GM18867 (cell line): ENCODE measurements at regions not wholly inside any gene's neighbourhood (a gene's known extent, or its start where the extent isn't known, plus 50 kb on each side); places are given as distances from the start of the nearest gene placed in this dataset.
A peak's percentile ranks its signal among the peaks of the same experiment; 100 is the strongest.
"Not testable (repeated sequence)": the region's sequence is repeated elsewhere in the genome, so short reads cannot be mapped to it uniquely, and the experiment has no call there.

Experiments used
- ATAC-seq: cut with Tn5 transposase; IDR thresholded peaks from one replicate; pipeline ENCODE4 v1.9.1; 2021; ENCODE audit warnings: mild to moderate bottlenecking, moderate library complexity; ENCODE audit not compliant: unreplicated experiment

GRCh38 chr4:86521373-86521969, 72.6 kb upstream of the PTPN13 start:
- peak; percentile 40 for ATAC-seq

- ATAC-seq, result no peak
Measured at GRCh38 chr4:86522349-86522748, 71.8 kb upstream of the PTPN13 start.

- no peak for ATAC-seq
Measured at GRCh38 chr4:86523333-86523732, 70.8 kb upstream of the PTPN13 start.

- not testable (repeated sequence) for ATAC-seq
Measured at GRCh38 chr4:86527713-86528112, 66.4 kb upstream of the PTPN13 start.

- no peak for ATAC-seq
Measured at GRCh38 chr4:86529436-86529835, 64.7 kb upstream of the PTPN13 start.

GRCh38 chr4:86530183-86530582, 63.9 kb upstream of the PTPN13 start:
- no peak for ATAC-seq

- ATAC-seq, result no peak
Measured at GRCh38 chr4:86531440-86531839, 62.7 kb upstream of the PTPN13 start.

- no peak for ATAC-seq
Measured at GRCh38 chr4:86532851-86533250, 61.3 kb upstream of the PTPN13 start.

GRCh38 chr4:86536151-86536550, 58.0 kb upstream of the PTPN13 start:
- no peak for ATAC-seq

- ATAC-seq, result no peak
Measured at GRCh38 chr4:86542319-86543027, 51.6 kb upstream of the PTPN13 start.

GRCh38 chr4:86543080-86543479, 51.0 kb upstream of the PTPN13 start:
- ATAC-seq, result no peak

- ATAC-seq, result no peak
Measured at GRCh38 chr4:86543560-86544309, 50.4 kb upstream of the PTPN13 start.

GRCh38 chr4:86544310-86544966, 49.7 kb upstream of the PTPN13 start:
- ATAC-seq, result peak; percentile 90
